ENCODE measurements at regions not wholly inside any gene's neighbourhood (a gene's known extent, or its start where the extent isn't known, plus 50 kb on each side); places are given as distances from the start of the nearest gene placed in this dataset.

- TF ChIP-seq, protein P1, sequence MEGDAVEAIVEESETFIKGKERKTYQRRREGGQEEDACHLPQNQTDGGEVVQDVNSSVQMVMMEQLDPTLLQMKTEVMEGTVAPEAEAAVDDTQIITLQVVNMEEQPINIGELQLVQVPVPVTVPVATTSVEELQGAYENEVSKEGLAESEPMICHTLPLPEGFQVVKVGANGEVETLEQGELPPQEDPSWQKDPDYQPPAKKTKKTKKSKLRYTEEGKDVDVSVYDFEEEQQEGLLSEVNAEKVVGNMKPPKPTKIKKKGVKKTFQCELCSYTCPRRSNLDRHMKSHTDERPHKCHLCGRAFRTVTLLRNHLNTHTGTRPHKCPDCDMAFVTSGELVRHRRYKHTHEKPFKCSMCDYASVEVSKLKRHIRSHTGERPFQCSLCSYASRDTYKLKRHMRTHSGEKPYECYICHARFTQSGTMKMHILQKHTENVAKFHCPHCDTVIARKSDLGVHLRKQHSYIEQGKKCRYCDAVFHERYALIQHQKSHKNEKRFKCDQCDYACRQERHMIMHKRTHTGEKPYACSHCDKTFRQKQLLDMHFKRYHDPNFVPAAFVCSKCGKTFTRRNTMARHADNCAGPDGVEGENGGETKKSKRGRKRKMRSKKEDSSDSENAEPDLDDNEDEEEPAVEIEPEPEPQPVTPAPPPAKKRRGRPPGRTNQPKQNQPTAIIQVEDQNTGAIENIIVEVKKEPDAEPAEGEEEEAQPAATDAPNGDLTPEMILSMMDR (IDR thresholded peaks at IDR 0.05): no peak
- no peak for TF ChIP-seq ZFX (IDR thresholded peaks at IDR 0.05; ENCODE audit: borderline replicate concordance)
Observed at GRCh38 chr2:239695106-239695727, 294.4 kb upstream of the HDAC4 start.

All from 22Rv1 (cell line).